IPS DF 6.9 (cell line): ENCODE measurements at regions not wholly inside any gene's neighbourhood (a gene's known extent, or its start where the extent isn't known, plus 50 kb on each side); places are given as distances from the start of the nearest gene placed in this dataset.
A peak's percentile ranks its signal among the peaks of the same experiment; 100 is the strongest.

ENCODE experiments used
- DNase-seq: peaks from one replicate; pipeline ENCODE4 v3.0.0-alpha.2; 2013; ENCODE audit warnings: low read depth, low spot score
- H3K27ac ChIP-seq: one replicate; pipeline ENCODE4 v1.5.1; 2013; ENCODE audit warnings: low read length, control low read depth
- H3K27me3 ChIP-seq: 2 replicates; pipeline ENCODE4 v1.6.1; 2013; ENCODE audit warnings: mild to moderate bottlenecking, low read length; ENCODE audit not compliant: control insufficient read depth, insufficient read depth
- H3K36me3 ChIP-seq: 2 replicates; pipeline ENCODE4 v1.6.1; 2013; ENCODE audit warnings: low read length; ENCODE audit not compliant: control insufficient read depth, insufficient read depth
- H3K4me1 ChIP-seq: 2 replicates; pipeline ENCODE4 v1.6.1; 2013; ENCODE audit warnings: low read length; ENCODE audit not compliant: control insufficient read depth, insufficient read depth
- H3K4me3 ChIP-seq: 2 replicates; pipeline ENCODE4 v1.5.1; 2013; ENCODE audit warnings: mild to moderate bottlenecking, low read length
- H3K9me3 ChIP-seq: 2 replicates; pipeline ENCODE4 v1.6.1; 2013; ENCODE audit warnings: low read length, inconsistent platforms; ENCODE audit not compliant: control insufficient read depth, insufficient read depth
- WGBS: extraction: QIAGEN DNeasy Blood & Tissue Kit; methylation state at CpG from one replicate; pipeline ENCODE4 v1.1.7; 2013; ENCODE audit warnings: mixed read lengths, missing lambda C conversion rate; ENCODE audit not compliant: insufficient read length, insufficient coverage; 5-methylcytosine and 5-hydroxymethylcytosine counted together

DNA sequence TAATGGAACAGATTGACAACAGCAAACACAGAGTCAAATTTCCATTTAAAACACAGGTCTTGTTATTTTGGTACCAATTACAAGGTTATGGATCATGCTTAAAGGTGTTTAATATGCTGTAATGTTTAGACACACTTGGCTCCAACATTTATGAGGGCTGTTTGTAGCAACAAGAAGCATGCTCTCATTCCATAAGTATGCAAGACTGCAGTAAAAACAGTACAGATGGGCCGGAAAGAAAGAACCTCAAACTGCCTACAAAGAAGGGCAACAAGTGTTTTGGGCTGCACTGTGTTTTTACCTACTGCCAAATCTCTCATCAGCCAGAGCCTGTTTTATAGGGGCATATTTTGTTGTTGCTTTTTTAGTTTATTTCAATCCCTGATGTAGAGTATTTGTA, 100.5 kb upstream of the HS3ST3A1 start:
- WGBS = no CpG with 5 or more reads among the region's 1 CpG
- DNase-seq = no peak
- no peak overlapping the region for H3K4me3 ChIP-seq
- H3K27me3 ChIP-seq = no peaks in the 10 kb centered on the region
- H3K9me3 ChIP-seq = no peaks in the 10 kb centered on the region; the same call in 1 of the 2 replicates
- H3K36me3 ChIP-seq = no peaks in the 10 kb centered on the region
- H3K4me1 ChIP-seq = no peaks in the 10 kb centered on the region
- no peak overlapping the region for H3K27ac ChIP-seq

DNA sequence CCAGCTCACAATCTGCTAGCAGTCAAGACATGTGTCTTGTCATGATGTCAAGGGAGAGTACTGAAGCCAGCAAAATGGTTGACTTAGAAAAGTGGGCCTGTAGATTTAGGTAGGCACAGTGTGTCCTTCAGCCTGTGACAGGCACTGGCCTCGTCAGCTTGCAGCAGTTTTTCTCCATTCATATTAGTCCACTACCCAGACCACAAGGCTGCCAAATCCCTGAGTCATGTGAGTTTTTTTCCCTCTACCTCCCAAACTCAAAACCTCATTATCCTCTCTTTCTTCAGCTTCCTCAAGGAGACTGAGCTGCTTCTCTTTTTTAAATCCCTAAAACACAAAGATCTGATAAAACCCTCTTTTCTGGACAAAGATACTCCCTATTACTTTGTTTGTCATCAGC, 102.6 kb upstream of the HS3ST3A1 start:
- DNase-seq = no peak
- H3K27ac ChIP-seq = no peak overlapping the region
- no CpG with 5 or more reads among the region's 1 CpG for WGBS

DNA sequence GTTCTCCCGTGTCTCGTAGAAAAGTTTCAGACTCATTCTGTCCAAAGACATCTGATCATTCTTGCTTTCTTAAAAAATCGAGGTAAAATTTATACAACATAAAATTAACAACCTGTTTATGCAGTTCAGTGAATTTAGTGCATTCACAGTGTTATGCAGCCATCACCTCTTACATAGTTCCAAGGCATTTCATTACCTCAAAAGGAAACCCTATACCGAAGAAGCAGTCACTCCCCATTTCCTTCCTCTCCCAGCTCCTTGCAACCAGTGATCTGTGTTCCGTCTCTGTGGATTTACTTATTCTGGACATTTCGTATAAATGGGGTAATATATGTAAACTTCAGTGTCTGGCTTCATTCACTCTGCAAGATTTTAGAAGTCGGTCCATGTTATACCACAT, 103.5 kb upstream of the HS3ST3A1 start:
- Histone ChIP-seq H3K4me3 (no peak overlapping the region), H3K36me3 (no peaks in the 10 kb centered on the region), H3K27me3 (no peaks in the 10 kb centered on the region), H3K4me1 (no peaks in the 10 kb centered on the region), H3K9me3 (no peaks in the 10 kb centered on the region), H3K27ac (no peak overlapping the region)
- no CpG with 5 or more reads among the region's 7 CpGs for WGBS
- DNase-seq = no peak

More for the DNA sequence above, 102.6 kb upstream of the HS3ST3A1 start:
- Histone ChIP-seq H3K9me3 (no peaks in the 10 kb centered on the region), H3K27me3 (no peaks in the 10 kb centered on the region), H3K4me1 (no peaks in the 10 kb centered on the region), H3K36me3 (no peaks in the 10 kb centered on the region), H3K4me3 (no peak overlapping the region)

DNA sequence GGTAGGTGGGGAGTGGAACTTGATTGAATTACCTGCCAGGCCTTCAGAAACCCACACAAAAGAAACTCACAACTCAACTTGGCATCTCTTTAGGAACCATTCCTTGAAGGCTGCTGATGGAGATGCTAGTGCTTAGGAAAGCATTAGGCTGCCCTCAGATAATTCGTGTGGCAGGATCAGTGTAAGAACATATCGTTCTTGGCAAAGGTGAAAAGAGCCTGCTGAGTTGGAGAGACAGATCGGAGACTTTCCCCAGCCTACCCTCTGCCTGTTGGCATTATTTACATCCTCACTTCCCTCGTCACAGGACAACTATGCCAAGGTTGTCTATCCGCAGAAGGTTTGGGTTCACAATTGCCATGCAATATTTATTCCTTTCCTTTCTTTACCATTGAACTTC, 120.0 kb upstream of the HS3ST3A1 start:
- Histone ChIP-seq H3K9me3 (no peaks in the 10 kb centered on the region), H3K27me3 (no peaks in the 10 kb centered on the region), H3K4me3 (no peak overlapping the region), H3K4me1 (no peaks in the 10 kb centered on the region), H3K36me3 (no peaks in the 10 kb centered on the region), H3K27ac (no peak overlapping the region)
- WGBS = no CpG with 5 or more reads among the region's 5 CpGs
- DNase-seq = no peak

DNA sequence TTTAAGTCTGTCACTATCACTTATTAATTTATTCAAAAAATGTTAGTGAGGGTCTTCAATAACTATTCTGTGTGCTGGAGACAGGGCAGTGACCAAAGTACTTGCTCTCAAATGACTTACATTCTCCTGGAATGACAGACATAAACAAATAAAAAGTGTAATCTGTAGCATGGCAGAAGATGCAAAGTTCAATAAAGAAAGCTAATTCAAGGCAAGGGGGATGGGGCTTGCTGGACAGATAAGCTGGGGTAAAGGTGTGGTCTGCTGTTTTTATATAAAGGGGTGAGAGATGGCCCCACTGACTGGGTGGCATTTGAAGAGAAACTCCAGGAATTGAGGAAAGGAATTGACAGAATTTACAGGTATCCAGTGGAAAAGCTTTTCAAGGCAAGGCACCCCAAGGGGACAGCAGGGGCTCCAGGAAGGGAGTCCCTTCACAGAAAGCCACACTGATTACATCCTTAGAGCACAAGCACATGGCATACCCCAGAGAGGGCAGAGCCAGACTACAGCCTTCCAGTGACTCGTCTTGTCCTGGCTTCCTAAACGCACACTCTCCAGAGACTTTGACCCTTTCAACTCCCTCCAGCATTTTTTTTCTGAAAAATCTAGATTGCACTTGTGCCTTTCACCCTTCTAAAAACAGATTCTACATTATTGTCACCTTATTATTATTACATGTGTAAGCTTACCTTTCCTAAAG, 123.7 kb upstream of the HS3ST3A1 start:
- no CpG with 5 or more reads among the region's 2 CpGs for WGBS
- Histone ChIP-seq H3K27me3 (no peaks in the 10 kb centered on the region), H3K9me3 (no peaks in the 10 kb centered on the region), H3K4me3 (no peak overlapping the region), H3K4me1 (no peaks in the 10 kb centered on the region), H3K27ac (no peak overlapping the region), H3K36me3 (no peaks in the 10 kb centered on the region)
- no peak for DNase-seq

DNA sequence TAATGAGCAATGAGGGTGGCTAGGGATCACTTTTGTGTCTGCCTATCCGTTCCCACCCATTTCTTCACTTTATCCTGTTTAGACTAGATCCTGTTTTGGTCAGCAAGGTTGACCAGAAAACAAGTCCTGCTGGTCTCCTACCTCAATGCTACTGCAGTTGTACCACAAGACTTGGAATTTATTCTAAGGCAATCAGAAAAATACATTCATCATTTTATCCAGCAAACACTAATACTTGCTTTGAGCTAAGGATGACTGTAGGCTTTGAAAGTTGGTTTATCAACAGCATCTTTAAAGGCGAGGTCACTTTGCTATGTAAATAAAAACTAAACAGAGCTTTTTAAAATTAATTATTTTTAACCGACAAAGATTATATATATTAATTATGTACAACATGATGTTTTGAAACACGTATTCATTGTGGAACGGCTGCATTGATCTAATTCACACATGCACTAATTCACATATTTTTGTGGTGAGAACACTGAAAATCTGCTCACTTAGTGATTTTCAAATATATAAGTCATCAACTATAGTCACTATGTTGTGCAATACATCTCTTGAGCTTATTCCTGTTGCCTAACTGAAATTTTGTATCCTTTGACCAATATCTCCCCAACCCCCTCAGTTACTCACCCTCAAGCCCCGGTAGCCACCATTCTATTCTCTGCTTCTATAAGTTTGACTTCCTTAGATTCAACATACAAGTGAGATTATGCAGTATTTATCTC, 125.9 kb upstream of the HS3ST3A1 start:
- WGBS = no CpG with 5 or more reads among the region's 6 CpGs
- Histone ChIP-seq H3K36me3 (no peaks in the 10 kb centered on the region), H3K27ac (no peak overlapping the region), H3K4me3 (no peak overlapping the region), H3K27me3 (no peaks in the 10 kb centered on the region), H3K4me1 (no peaks in the 10 kb centered on the region), H3K9me3 (no peaks in the 10 kb centered on the region)
- DNase-seq = no peak

DNA sequence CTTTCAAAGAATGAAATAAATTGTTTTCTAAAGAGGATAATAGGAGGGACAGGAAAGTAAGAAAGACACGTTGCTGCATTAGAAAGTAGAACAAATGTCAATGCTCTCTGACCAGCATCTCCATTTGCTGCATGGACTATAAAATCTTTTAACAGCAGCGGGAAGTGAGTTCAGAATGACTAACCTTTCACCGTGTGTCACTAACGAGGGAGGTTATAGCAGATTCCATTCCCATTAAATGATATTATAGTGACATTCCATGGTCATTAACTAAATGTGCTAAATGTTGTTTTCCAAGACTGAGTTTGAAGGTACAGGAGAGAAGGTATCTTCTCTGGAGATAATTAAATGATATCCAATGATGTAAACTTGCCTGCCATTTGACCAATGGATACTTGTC, 127.1 kb upstream of the HS3ST3A1 start:
- Histone ChIP-seq H3K36me3 (no peaks in the 10 kb centered on the region), H3K9me3 (no peaks in the 10 kb centered on the region), H3K27ac (no peak overlapping the region), H3K4me3 (no peak overlapping the region), H3K27me3 (no peaks in the 10 kb centered on the region), H3K4me1 (no peaks in the 10 kb centered on the region)
- no peak for DNase-seq
- no CpG with 5 or more reads among the region's 4 CpGs for WGBS

DNA sequence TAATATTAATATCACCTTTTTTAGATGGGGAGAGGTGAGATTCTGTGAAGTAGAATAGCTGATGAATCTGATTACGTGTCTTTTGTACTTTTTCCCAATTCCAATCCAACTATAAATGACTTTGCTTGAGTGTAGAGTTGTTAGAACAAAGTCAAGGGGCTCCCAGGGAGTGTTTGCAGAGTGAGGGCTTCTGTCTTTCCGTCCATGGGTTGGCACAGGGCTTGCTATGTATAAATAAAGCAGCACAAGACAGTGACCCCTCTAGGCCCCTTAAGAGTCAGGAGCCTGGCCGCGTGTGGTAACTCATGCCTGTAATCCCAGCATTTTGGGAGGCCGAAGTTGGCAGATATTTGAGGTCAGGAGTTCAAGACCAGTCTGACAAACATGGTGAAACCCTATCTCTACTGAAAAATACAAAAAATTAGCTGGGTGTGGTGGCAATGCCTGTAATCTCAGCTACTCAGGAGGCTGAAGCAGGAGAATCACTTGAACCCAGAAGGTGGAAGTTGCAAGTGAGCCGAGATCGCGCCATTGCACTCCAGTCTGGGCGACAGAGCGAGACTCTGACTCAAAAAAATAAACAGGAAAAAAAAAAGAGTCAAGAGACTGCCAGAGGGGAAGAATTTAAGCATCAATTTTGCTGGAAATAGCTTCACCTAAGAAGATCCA, 127.9 kb upstream of the HS3ST3A1 start:
- WGBS = no CpG with 5 or more reads among the region's 10 CpGs
- H3K27ac ChIP-seq = no peak overlapping the region

DNA sequence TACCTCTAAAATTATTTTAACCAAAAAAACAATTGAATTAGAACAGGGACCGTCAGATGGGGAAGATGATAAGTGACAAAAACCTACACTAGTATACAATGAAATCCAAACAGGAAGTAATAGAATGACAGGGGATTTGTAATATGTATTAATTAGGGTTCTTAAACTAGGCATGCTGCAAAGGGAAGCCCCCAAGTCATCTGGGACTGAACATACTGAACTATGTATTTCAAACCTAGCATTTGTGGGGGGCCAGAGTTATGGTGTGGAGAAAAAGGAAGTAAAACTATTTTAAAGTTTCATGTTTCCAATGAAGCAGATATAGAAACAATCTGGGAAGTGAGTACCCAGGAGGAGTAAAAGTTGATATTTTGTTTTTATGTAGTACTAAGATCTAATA, 133.2 kb upstream of the HS3ST3A1 start:
- no peak for DNase-seq
- Histone ChIP-seq H3K9me3 (no peaks in the 10 kb centered on the region), H3K27ac (no peak overlapping the region), H3K4me1 (no peaks in the 10 kb centered on the region), H3K36me3 (no peaks in the 10 kb centered on the region), H3K27me3 (no peaks in the 10 kb centered on the region), H3K4me3 (no peak overlapping the region)
- no CpG with 5 or more reads among the region's 1 CpG for WGBS

More for the DNA sequence above, 127.9 kb upstream of the HS3ST3A1 start:
- Histone ChIP-seq H3K4me3 (no peak overlapping the region), H3K36me3 (no peaks in the 10 kb centered on the region), H3K27me3 (no peaks in the 10 kb centered on the region), H3K9me3 (no peaks in the 10 kb centered on the region), H3K4me1 (no peaks in the 10 kb centered on the region)
- no peak for DNase-seq

DNA sequence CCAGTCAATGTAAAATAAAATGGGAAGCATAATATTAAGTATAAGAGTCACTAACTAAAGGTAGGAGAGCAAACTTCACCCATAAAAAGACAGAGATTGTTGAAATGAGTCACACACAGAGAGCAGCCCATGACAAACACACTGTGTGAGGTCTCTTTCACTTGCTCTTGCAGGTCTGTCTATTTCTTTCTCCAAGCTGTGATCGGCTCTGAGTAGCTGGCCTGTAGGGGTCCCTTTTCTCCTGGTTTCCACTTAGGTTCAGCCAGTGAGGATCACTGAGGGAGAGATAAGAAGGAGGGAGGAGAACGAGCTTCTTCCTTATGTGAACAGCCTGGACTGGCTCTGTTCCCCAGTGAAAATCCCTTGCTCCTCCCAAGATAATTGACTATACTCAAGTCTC, 133.7 kb upstream of the HS3ST3A1 start:
- Histone ChIP-seq H3K4me3 (no peak overlapping the region), H3K9me3 (no peaks in the 10 kb centered on the region), H3K27ac (no peak overlapping the region), H3K36me3 (no peaks in the 10 kb centered on the region), H3K27me3 (no peaks in the 10 kb centered on the region), H3K4me1 (no peaks in the 10 kb centered on the region)
- WGBS = no CpG with 5 or more reads among the region's 2 CpGs
- DNase-seq = peak; percentile 25
